ENCODE measurements at regions not wholly inside any gene's neighbourhood (a gene's known extent, or its start where the extent isn't known, plus 50 kb on each side); places are given as distances from the start of the nearest gene placed in this dataset.

DNA sequence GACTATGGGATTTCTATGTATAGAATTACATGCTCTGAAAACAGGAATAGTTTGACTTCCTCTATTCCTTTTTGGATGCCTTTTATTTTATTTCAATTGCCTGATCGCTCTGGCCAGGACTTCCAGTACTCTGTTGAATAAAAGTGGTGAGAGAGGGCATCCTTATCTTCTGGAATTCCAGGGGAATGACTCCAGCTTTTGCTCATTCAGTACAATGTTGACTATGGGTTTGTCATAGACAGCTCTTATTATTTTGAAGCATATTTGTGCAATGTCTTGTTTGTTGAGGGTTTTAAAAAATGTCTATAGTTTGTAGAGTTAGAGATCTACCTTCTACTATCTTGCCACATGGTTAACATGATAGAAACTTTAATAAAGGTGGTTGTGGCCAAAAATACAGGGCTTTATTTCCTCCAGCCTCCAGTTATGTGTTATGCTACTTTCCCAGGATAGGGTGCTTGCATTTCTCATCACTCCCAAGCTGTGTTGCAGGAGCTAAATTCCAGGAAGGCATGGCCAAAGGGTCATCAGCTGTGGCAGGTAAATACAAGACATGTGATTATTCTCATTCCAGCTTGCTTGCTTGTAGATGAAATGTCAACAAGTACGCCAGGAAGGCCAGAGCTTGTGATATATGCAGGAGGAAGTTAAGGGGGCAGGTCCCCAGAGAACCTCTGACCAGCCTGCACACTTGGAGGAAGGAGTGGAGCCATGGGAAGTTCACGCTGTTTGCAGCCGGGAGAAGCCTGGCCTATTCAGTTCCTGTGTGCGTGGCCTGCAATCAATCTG, 142.4 kb upstream of the CPXCR1 start (continued):
- TF ChIP-seq ZNF114 (CRISPR knock-in tag; IDR thresholded peaks at IDR 0.05) (no peak), ZNF331 (CRISPR knock-in tag; IDR thresholded peaks at IDR 0.05; ENCODE audit: low read depth) (no peak), CREB1 (CRISPR knock-in tag; IDR thresholded peaks at IDR 0.05; ENCODE audit: low read depth) (no peak)
- TF ChIP-seq, protein P1, sequence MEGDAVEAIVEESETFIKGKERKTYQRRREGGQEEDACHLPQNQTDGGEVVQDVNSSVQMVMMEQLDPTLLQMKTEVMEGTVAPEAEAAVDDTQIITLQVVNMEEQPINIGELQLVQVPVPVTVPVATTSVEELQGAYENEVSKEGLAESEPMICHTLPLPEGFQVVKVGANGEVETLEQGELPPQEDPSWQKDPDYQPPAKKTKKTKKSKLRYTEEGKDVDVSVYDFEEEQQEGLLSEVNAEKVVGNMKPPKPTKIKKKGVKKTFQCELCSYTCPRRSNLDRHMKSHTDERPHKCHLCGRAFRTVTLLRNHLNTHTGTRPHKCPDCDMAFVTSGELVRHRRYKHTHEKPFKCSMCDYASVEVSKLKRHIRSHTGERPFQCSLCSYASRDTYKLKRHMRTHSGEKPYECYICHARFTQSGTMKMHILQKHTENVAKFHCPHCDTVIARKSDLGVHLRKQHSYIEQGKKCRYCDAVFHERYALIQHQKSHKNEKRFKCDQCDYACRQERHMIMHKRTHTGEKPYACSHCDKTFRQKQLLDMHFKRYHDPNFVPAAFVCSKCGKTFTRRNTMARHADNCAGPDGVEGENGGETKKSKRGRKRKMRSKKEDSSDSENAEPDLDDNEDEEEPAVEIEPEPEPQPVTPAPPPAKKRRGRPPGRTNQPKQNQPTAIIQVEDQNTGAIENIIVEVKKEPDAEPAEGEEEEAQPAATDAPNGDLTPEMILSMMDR (conservative IDR thresholded peaks at IDR 0.05; ENCODE audit: low read depth in 2 of 2), result no peak
- TF ChIP-seq, protein P2, sequence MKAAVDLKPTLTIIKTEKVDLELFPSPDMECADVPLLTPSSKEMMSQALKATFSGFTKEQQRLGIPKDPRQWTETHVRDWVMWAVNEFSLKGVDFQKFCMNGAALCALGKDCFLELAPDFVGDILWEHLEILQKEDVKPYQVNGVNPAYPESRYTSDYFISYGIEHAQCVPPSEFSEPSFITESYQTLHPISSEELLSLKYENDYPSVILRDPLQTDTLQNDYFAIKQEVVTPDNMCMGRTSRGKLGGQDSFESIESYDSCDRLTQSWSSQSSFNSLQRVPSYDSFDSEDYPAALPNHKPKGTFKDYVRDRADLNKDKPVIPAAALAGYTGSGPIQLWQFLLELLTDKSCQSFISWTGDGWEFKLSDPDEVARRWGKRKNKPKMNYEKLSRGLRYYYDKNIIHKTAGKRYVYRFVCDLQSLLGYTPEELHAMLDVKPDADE (IDR thresholded peaks at IDR 0.05), result no peak

GRCh38 chrX:88605222-88605583, 141.8 kb upstream of the CPXCR1 start:
- no peaks in the 10 kb centered on the region for H3K4me1 Mint-ChIP-seq
- no peaks in the 10 kb centered on the region for H3K27me3 ChIP-seq (ENCODE audit: insufficient read depth)
- TF ChIP-seq, protein P2 (IDR thresholded peaks at IDR 0.05), result no peak
- TF ChIP-seq EZH2phosphoT487 (IDR thresholded peaks at IDR 0.05; ENCODE audit: unreplicated experiment) (no peak), POLR2AphosphoS5 (IDR thresholded peaks at IDR 0.05; ENCODE audit: low read depth) (no peak), ZNF331 (CRISPR knock-in tag; IDR thresholded peaks at IDR 0.05; ENCODE audit: low read depth) (no peak), NANOG (IDR thresholded peaks at IDR 0.05; ENCODE audit: borderline replicate concordance) (no peak), ZNF114 (CRISPR knock-in tag; IDR thresholded peaks at IDR 0.05) (no peak), CREB1 (CRISPR knock-in tag; IDR thresholded peaks at IDR 0.05; ENCODE audit: low read depth) (no peak)
- TF ChIP-seq, protein P1 (conservative IDR thresholded peaks at IDR 0.05; ENCODE audit: low read depth in 2 of 2), result no peak
- no peak overlapping the region for H3K4me3 Mint-ChIP-seq
- DNase-seq (ENCODE audit: low spot score) (no peak), ATAC-seq (no peak)
- H2AFZ ChIP-seq, result no peak overlapping the region
- H3K4me3 ChIP-seq, result no peak overlapping the region
- no peak overlapping the region for H3K27ac ChIP-seq (ENCODE audit: low read depth)
- H3F3A ChIP-seq (replicated peaks; ENCODE audit: low read depth), result no peaks in the 10 kb centered on the region
- H3K4me2 ChIP-seq, result no peak overlapping the region
- H3K36me3 Mint-ChIP-seq (ENCODE audit: low read depth), result no peaks in the 10 kb centered on the region; the same call in 2 of the 3 replicates
- H3K4me1 ChIP-seq (ENCODE audit: insufficient read depth), result no peaks in the 10 kb centered on the region
- H4K20me1 ChIP-seq (replicated peaks; ENCODE audit: insufficient read depth), result no peaks in the 10 kb centered on the region
- H3K27me3 Mint-ChIP-seq (ENCODE audit: insufficient read depth, low read depth, poor library complexity), result no peaks in the 10 kb centered on the region
- no peaks in the 10 kb centered on the region; the same call in 2 of the 3 replicates for H3K9me3 Mint-ChIP-seq
- H3K79me2 ChIP-seq (replicated peaks; ENCODE audit: insufficient read depth), result no peaks in the 10 kb centered on the region
- no peaks in the 10 kb centered on the region for H3K36me3 ChIP-seq (ENCODE audit: insufficient read depth)
- H3K27ac Mint-ChIP-seq, result no peak overlapping the region
- H3K9me2 ChIP-seq (ENCODE audit: insufficient read depth), result no peaks in the 10 kb centered on the region

Data from GM23338 (cell line).